ENCODE measurements at regions not wholly inside any gene's neighbourhood (a gene's known extent, or its start where the extent isn't known, plus 50 kb on each side); places are given as distances from the start of the nearest gene placed in this dataset.

DNA sequence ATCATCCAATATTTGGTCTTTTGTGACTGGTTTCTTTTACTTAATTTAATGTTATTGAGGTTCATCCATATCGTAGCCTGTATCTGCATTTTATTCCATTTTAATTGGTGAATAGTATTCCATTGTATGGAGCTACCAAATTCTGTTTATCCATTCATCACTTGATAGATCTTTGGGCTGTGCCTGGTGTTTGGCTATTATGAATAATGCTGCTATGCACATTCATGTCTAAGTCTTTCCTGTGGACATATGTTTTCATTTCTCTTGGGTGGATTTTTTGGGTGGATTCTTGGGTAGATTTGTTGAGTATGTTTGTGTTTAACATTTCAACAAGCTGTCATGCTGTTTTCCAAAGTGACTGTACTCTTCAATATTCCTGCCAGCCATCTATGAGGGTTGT is 52.5 kb upstream of the NEDD4L start:
- DNase-seq (ENCODE audit: low read depth in 2 of 2), result no peak

GRCh38 chr18:57989536-57989935 is 54.5 kb upstream of the NEDD4L start:
- no peak for DNase-seq (ENCODE audit: low read depth in 2 of 2)

- DNase-seq (ENCODE audit: low read depth in 2 of 2), result no peak
Observed at GRCh38 chr18:57984490-57985115, 59.4 kb upstream of the NEDD4L start.

DNA sequence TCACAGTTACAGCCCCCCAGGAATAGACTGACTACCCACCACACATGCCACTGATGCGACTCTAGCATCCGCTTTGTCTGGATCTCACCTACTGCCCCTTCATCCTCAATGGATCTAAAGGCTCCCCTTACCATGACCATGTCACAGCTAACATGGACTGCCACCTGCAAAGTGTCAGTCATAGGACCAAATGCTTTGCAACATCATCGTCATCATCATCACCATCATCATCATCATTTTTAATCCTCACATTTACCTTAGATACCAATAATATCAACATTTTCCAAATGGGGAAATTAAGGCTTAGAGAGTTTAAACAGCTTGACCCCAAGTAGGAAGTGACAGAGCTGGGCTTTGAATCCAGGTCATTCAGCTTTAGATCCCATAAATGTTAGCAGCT is 60.1 kb upstream of the NEDD4L start:
- DNase-seq (ENCODE audit: low read depth in 2 of 2), result no peak

GRCh38 chr18:57983472-57983871 is 60.6 kb upstream of the NEDD4L start:
- DNase-seq (ENCODE audit: low read depth in 2 of 2), result no peak

DNA sequence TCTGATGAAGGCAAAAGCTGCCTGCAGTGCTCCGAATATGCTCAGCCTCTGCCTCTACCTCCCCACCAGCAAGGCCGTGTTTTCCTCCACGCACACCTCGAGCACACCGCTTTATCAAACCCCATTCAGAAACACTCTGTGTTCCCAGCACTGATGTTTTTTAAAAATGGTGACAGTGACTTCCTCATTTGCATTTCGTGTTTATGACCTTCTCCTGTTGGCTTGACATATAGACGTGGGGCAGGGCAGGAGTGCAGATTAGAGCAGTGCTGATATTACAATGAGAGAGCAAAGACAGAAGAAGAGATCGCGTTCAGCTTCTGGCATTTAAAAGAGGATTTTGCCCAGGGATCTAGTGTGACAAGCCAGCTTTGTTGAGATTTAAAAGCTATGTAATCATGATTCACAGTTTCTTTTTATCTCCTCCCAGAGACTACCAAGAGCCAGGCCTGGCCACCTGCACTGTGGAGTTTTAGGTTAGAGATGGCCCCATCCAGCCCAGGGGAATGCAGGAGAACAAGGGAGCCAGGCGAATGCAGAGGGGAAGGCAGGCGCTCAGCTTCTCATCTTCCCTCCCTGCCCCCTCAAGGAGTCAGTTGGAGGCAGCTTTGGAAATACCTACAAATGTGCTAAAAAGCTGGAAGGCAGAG is 61.5 kb upstream of the NEDD4L start:
- no peak for DNase-seq (ENCODE audit: low read depth in 2 of 2)

- no peak for DNase-seq (ENCODE audit: low read depth in 2 of 2)
Observed at GRCh38 chr18:57981308-57982028, 62.6 kb upstream of the NEDD4L start.

GRCh38 chr18:57980573-57981307 is 63.3 kb upstream of the NEDD4L start:
- DNase-seq (ENCODE audit: low read depth in 2 of 2), result no peak

DNA sequence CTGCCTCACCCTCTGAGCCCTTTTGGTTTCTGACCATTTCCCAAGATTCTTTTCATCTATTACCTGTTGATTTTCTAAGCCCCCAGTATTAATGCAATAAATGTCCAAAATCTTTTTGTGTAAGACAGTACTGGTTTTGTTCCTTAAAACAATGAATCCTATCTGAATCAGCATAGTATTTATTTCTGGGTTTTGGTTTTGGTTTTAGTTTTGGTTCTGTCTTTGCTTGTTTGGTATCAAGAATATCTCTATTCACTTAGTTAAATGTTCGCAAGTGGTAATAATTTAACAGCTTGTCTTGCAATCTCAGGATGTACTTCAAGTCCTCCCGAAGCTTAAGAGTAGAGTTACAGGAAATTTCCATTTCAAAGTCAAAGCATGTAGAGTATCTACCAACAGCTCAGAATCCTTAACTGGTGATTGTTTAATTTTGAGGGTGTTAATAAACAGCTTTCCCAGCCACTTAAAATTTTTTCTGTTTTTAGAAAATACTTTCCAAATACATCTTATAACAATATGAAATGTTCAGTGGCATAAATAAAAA is 67.7 kb upstream of the NEDD4L start:
- no peak for DNase-seq (ENCODE audit: low read depth in 2 of 2)

DNA sequence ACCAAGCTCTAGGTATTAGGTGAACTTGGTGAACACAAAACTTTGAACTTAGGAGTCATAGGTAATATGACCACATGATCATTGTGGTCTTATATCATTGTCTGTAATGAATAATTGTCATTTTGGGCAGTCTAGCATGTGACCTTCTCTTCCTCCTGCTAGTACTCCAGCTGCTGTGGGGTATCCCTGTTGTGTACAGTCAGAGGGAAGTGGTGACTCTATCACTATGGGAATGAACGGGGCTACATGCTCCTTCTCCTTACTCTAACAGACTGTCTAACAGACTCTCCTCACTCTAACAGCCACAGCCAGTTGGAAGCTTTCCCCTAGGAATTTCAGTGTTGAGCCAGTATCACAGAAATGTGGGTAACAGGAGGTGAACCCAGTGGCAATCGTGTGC is 68.2 kb upstream of the NEDD4L start:
- no peak for DNase-seq (ENCODE audit: low read depth in 2 of 2)

DNA sequence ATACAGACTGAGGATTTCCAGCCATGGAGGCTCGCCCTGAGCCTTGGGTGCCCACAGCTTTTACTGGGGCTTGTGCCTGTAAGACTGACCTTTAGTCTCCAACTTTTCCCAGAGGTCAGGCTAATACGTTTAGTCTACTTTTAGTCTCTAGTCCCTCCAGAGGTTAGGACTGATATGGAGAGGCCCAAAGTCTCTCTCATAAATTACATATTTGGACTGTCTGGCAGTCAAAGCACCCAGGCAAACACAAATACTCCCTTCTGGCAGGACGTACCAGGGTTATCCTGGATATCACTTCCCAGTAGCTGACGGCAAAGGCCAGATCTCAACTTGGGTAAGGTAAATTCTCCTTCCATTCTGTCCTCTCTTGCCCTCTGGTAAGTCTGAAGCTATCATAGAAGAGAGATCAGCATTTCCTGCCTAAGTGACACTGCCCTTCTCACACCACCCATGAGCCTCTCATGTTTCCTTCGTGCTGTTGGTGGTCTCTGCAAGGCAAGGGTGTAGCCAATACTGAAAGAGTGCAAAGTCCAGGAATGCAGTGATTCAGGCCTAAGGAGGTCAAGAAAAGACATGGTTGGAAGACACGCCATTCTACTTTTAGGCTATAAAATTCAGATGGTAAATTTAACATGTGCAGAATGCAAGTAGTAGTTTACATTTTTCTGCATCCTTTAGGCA is 69.3 kb upstream of the NEDD4L start:
- DNase-seq (ENCODE audit: low read depth in 2 of 2), result no peak

DNA sequence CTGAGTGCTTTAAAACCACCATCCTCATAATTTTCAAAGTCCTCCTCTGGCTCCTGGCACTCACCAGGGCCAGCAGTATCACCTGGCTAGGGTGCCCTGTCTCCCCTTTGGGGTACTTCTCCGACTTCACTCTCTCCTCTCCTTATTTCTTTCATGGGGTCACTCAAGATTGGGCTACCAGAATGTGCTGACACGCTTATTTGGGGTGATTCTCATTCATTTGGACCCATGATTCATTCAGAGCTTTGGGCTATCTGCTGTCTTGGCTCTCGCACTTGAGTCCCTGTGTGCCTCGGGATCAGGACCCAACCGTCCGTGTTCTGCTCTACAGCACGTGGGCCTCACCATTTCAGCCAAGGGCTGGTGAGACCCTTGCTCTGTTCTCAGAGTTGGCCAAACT is 70.1 kb upstream of the NEDD4L start:
- DNase-seq (ENCODE audit: low read depth in 2 of 2), result no peak

DNA sequence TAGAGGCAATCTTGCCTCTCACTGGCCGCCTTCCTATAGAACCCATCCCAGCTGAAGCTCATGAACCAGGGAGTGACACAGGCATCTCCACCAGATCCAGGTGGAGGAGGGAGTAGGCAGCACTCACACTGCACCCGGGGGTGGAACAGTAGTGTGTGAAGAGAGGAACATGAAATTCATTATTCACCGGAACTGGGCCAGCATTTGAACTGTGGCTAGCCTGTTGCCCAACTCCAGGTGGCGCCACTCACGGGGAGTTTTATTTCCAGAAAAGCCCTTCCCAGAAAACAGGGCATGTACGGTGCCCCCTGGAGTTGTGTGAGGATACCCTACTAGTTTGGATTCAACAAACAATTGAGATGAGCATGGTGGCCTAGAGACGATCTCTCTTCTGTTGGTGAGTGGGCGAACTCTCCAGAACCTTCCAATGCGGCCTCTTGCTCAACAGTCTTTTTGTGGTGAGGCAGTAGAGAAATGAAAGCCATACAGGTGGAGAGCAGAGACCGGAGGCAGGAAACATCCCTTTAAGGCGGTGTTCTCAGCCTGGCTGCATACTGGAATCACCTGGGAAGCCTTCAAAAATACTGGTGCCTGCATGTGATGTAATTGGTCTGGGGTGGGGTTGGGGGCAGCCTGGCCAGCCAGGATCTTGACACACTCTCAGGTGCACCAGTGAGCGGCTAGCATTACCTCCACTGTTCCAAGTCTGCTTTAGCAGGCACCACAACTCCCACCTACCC is 73.5 kb upstream of the NEDD4L start:
- no peak for DNase-seq (ENCODE audit: low read depth in 2 of 2)

- DNase-seq (ENCODE audit: low read depth in 2 of 2), result no peak
Observed at GRCh38 chr18:57969824-57970223, 74.2 kb upstream of the NEDD4L start.

- peak in 1 of 2 donors; percentile 8 for DNase-seq (ENCODE audit: low read depth in 2 of 2)
Observed at GRCh38 chr18:57965246-57965645, 78.8 kb upstream of the NEDD4L start.

DNA sequence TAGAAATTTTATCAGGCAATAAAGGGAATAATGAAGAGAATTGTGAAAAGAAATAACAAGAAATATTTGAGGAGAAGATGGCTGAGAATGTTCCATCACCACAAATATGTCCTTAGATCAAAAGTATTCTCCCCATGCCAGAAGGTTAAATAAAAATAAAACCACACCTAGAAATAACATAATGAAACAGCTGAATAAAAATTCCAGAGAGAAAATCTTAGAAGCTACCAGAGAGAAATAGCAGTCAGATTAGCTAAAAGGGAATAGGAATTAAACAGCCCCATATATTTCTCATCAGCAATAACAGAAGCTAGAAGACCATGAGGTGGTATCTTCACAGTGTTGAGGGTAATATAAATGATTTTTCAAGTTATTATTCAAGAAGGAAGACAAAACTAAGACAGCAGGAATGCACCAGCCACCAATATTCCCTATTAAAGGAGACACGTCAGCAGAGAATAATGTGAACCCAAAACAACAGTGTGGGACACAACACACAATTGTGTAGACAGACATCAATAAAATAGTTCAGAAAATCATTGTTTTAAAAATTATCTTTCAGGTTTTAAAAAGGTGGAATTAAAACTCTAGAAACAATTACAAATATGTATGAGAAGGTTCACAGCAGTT is 82.0 kb upstream of the NEDD4L start:
- DNase-seq (ENCODE audit: low read depth in 2 of 2), result no peak

GRCh38 chr18:57961411-57961810 is 82.6 kb upstream of the NEDD4L start:
- DNase-seq (ENCODE audit: low read depth in 2 of 2), result no peak

DNA sequence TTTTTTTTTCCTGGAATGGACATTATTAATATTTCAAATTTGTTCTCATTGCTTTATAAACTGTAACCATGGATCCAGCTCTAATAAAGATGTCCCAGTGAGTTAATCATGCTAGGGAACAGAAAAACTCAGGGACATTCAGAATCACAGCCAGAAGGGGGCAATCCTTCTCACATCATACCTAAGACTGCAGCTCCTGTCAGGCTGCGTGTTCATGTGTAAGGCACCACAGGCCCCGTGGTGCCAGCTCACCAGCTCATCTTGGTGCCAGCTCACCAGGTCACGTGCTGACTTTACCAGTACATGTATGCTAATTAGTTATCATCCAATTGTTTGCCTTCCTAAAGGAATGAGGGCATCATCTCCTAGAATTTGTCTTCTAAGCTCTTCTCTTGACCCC is 84.7 kb upstream of the NEDD4L start:
- DNase-seq (ENCODE audit: low read depth in 2 of 2), result peak; percentile 52 to 58

- no peak for DNase-seq (ENCODE audit: low read depth in 2 of 2)
Observed at GRCh38 chr18:57957210-57957609, 86.8 kb upstream of the NEDD4L start.

GRCh38 chr18:57956491-57956890 is 87.5 kb upstream of the NEDD4L start:
- DNase-seq (ENCODE audit: low read depth in 2 of 2), result no peak
